ENCODE measurements at regions not wholly inside any gene's neighbourhood (a gene's known extent, or its start where the extent isn't known, plus 50 kb on each side); places are given as distances from the start of the nearest gene placed in this dataset.

GRCh38 chr6:156311291-156311690, 465.9 kb upstream of the ARID1B start:
- FAIRE-seq (no peak), DNase-seq (ENCODE audit: low read depth, low spot score) (no peak)
- Histone ChIP-seq H3K9me1 (ENCODE audit: control insufficient read depth, extremely low read depth, insufficient read depth, low read length) (no peaks in the 10 kb centered on the region), H3K4me1 (ENCODE audit: control insufficient read depth, extremely low read depth, insufficient read depth, low read length) (no peaks in the 10 kb centered on the region), H4K20me1 (ENCODE audit: control insufficient read depth, extremely low read depth, insufficient read depth, low read length) (no peaks in the 10 kb centered on the region), H2AFZ (ENCODE audit: control insufficient read depth, low read length) (no peak overlapping the region), H3K79me2 (ENCODE audit: control insufficient read depth, insufficient read depth, low read length) (no peaks in the 10 kb centered on the region), H3K27ac (ENCODE audit: control insufficient read depth, insufficient read depth, low read length) (no peak overlapping the region), H3K36me3 (ENCODE audit: control insufficient read depth in 2 of 2, extremely low read depth in 1 of 2, insufficient read depth in 2 of 2, low read length in 2 of 2) (no peaks in the 10 kb centered on the region), H3K9me3 (ENCODE audit: control insufficient read depth, low read depth, low read length) (no peaks in the 10 kb centered on the region), H3K4me3 (ENCODE audit: control insufficient read depth in 2 of 3, extremely low read depth in 1 of 3, insufficient read depth in 2 of 3, low read depth in 1 of 3, low read length in 3 of 3) (no peak overlapping the region), H3K4me2 (ENCODE audit: control insufficient read depth, extremely low read depth, insufficient read depth, low read depth, low read length) (no peak overlapping the region), H3K9ac (ENCODE audit: control insufficient read depth, extremely low read depth, insufficient read depth, low read length) (no peak overlapping the region), H3K27me3 (ENCODE audit: control insufficient read depth, extremely low read depth, insufficient read depth, low read length) (no peaks in the 10 kb centered on the region)
- dilution Hi-C loops (cut with MboI; ENCODE audit: extremely low pct_ligation_motif_present, low sequenced_read_pairs), result no loop called here
- TF ChIP-seq CTCF (optimal IDR thresholded peaks at IDR 0.05 in 1 of 3, IDR thresholded peaks at IDR 0.05 in 1 of 3, conservative IDR thresholded peaks at IDR 0.05 in 1 of 3; ENCODE audit: extremely low read depth in 1 of 3, insufficient read depth in 2 of 3, low read length in 3 of 3), result no peak
- no peak for TF ChIP-seq EZH2 (IDR thresholded peaks at IDR 0.05; ENCODE audit: low read length)

- Histone ChIP-seq H3K9ac (ENCODE audit: control insufficient read depth, extremely low read depth, insufficient read depth, low read length) (no peak overlapping the region), H3K27me3 (ENCODE audit: control insufficient read depth, extremely low read depth, insufficient read depth, low read length) (no peaks in the 10 kb centered on the region), H3K4me2 (ENCODE audit: control insufficient read depth, extremely low read depth, insufficient read depth, low read depth, low read length) (no peak overlapping the region), H3K9me3 (ENCODE audit: control insufficient read depth, low read depth, low read length) (no peaks in the 10 kb centered on the region), H3K27ac (ENCODE audit: control insufficient read depth, insufficient read depth, low read length) (no peak overlapping the region), H3K36me3 (ENCODE audit: control insufficient read depth in 2 of 2, extremely low read depth in 1 of 2, insufficient read depth in 2 of 2, low read length in 2 of 2) (no peaks in the 10 kb centered on the region), H2AFZ (ENCODE audit: control insufficient read depth, low read length) (no peak overlapping the region), H4K20me1 (ENCODE audit: control insufficient read depth, extremely low read depth, insufficient read depth, low read length) (no peaks in the 10 kb centered on the region), H3K9me1 (ENCODE audit: control insufficient read depth, extremely low read depth, insufficient read depth, low read length) (no peaks in the 10 kb centered on the region), H3K4me3 (ENCODE audit: control insufficient read depth in 2 of 3, extremely low read depth in 1 of 3, insufficient read depth in 2 of 3, low read depth in 1 of 3, low read length in 3 of 3) (no peak overlapping the region), H3K4me1 (ENCODE audit: control insufficient read depth, extremely low read depth, insufficient read depth, low read length) (no peaks in the 10 kb centered on the region), H3K79me2 (ENCODE audit: control insufficient read depth, insufficient read depth, low read length) (no peaks in the 10 kb centered on the region)
- no peak for FAIRE-seq
- no peak for DNase-seq (ENCODE audit: low read depth, low spot score)
- TF ChIP-seq EZH2 (IDR thresholded peaks at IDR 0.05; ENCODE audit: low read length), result no peak
- no peak for TF ChIP-seq CTCF (optimal IDR thresholded peaks at IDR 0.05 in 1 of 3, IDR thresholded peaks at IDR 0.05 in 1 of 3, conservative IDR thresholded peaks at IDR 0.05 in 1 of 3; ENCODE audit: extremely low read depth in 1 of 3, insufficient read depth in 2 of 3, low read length in 3 of 3)
- dilution Hi-C loops (cut with MboI; ENCODE audit: extremely low pct_ligation_motif_present, low sequenced_read_pairs), result no loop called here
Observed at GRCh38 chr6:156310701-156311100, 466.5 kb upstream of the ARID1B start.

Data from keratinocyte (primary cell).